ENCODE measurements at regions not wholly inside any gene's neighbourhood (a gene's known extent, or its start where the extent isn't known, plus 50 kb on each side); places are given as distances from the start of the nearest gene placed in this dataset.

- no peak for TF ChIP-seq POLR2A (IDR thresholded peaks at IDR 0.05)
- TF ChIP-seq, protein P1, sequence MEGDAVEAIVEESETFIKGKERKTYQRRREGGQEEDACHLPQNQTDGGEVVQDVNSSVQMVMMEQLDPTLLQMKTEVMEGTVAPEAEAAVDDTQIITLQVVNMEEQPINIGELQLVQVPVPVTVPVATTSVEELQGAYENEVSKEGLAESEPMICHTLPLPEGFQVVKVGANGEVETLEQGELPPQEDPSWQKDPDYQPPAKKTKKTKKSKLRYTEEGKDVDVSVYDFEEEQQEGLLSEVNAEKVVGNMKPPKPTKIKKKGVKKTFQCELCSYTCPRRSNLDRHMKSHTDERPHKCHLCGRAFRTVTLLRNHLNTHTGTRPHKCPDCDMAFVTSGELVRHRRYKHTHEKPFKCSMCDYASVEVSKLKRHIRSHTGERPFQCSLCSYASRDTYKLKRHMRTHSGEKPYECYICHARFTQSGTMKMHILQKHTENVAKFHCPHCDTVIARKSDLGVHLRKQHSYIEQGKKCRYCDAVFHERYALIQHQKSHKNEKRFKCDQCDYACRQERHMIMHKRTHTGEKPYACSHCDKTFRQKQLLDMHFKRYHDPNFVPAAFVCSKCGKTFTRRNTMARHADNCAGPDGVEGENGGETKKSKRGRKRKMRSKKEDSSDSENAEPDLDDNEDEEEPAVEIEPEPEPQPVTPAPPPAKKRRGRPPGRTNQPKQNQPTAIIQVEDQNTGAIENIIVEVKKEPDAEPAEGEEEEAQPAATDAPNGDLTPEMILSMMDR (IDR thresholded peaks at IDR 0.05), result no peak
Measured at GRCh38 chr3:59540696-59541095, 490.9 kb upstream of the CFAP20DC start.
